Endometrium (tissue), 2 donors: ENCODE measurements at regions not wholly inside any gene's neighbourhood (a gene's known extent, or its start where the extent isn't known, plus 50 kb on each side); places are given as distances from the start of the nearest gene placed in this dataset.
"Not testable (repeated sequence)": the region's sequence is repeated elsewhere in the genome, so short reads cannot be mapped to it uniquely, and the experiment has no call there.

Experiments
- FAIRE-seq: peaks from 2 replicates; lab custom pipeline; 2012; peaks lifted over from hg19 to GRCh38; lab: Jason Lieb, UNC
- donor health status: control.
- donor health status: control.

GRCh38 chr18:10120622-10121021 is 206.8 kb downstream of the VAPA start:
- FAIRE-seq, result no peak

GRCh38 chr18:10121028-10121427 is 207.2 kb downstream of the VAPA start:
- FAIRE-seq, result no peak

GRCh38 chr18:10121786-10122515 is 208.1 kb downstream of the VAPA start:
- peak; percentile 78 for FAIRE-seq

- no peak for FAIRE-seq
Observed at GRCh38 chr18:10122988-10123950, 209.5 kb downstream of the VAPA start.

GRCh38 chr18:10124071-10124470 is 210.3 kb downstream of the VAPA start:
- FAIRE-seq, result no peak

GRCh38 chr18:10124557-10124956 is 210.7 kb downstream of the VAPA start:
- no peak for FAIRE-seq

- FAIRE-seq, result no peak
Observed at GRCh38 chr18:10124967-10125366, 211.2 kb downstream of the VAPA start.

GRCh38 chr18:10127729-10128128 is 213.9 kb downstream of the VAPA start:
- no peak for FAIRE-seq

GRCh38 chr18:10128921-10129501 is 215.2 kb downstream of the VAPA start:
- no peak for FAIRE-seq

GRCh38 chr18:10130606-10131005 is 216.8 kb downstream of the VAPA start:
- no peak for FAIRE-seq

- no peak for FAIRE-seq
Observed at GRCh38 chr18:10131081-10131459, 217.3 kb downstream of the VAPA start.

- FAIRE-seq, result peak; percentile 88
Observed at GRCh38 chr18:10131460-10132395, 217.9 kb downstream of the VAPA start.

- FAIRE-seq, result no peak
Observed at GRCh38 chr18:10133516-10133915, 219.7 kb downstream of the VAPA start.

- FAIRE-seq, result no peak
Observed at GRCh38 chr18:10134204-10134603, 220.4 kb downstream of the VAPA start.

GRCh38 chr18:10134749-10135148 is 220.9 kb downstream of the VAPA start:
- not testable (repeated sequence) for FAIRE-seq

GRCh38 chr18:10135302-10135926 is 221.6 kb downstream of the VAPA start:
- FAIRE-seq, result no peak

- no peak for FAIRE-seq
Observed at GRCh38 chr18:10138719-10139118, 224.9 kb downstream of the VAPA start.

GRCh38 chr18:10139783-10140410 is 226.1 kb downstream of the VAPA start:
- no peak for FAIRE-seq

- no peak for FAIRE-seq
Observed at GRCh38 chr18:10140461-10141282, 226.9 kb downstream of the VAPA start.

GRCh38 chr18:10141559-10141958 is 227.7 kb downstream of the VAPA start:
- FAIRE-seq, result no peak
